RWPE2 (cell line): ENCODE measurements at regions not wholly inside any gene's neighbourhood (a gene's known extent, or its start where the extent isn't known, plus 50 kb on each side); places are given as distances from the start of the nearest gene placed in this dataset.

Source experiments
- ATAC-seq: fragments of 200-7000 bp; cut with Tn5 transposase; 3 replicates; pipeline ENCODE4 v1.9.1; 2021; ENCODE audit warnings: low read depth
- DNase-seq: peaks from one replicate; pipeline ENCODE4 v3.0.0-alpha.2; 2020; ENCODE audit warnings: low spot score
- H3K27ac ChIP-seq: fragments of 450-650 bp; 2 replicates; pipeline ENCODE4 v1.5.1; 2017; ENCODE audit warnings: mild to moderate bottlenecking; ENCODE audit not compliant: poor library complexity, severe bottlenecking
- H3K27me3 ChIP-seq: fragments of 250-450 bp; sonication (Bioruptor Pico); 2 replicates; pipeline ENCODE4 v1.5.1; 2021; ENCODE audit warnings: mild to moderate bottlenecking, moderate library complexity; ENCODE audit not compliant: insufficient read depth, poor library complexity, severe bottlenecking
- H3K36me3 ChIP-seq: fragments of 250-450 bp; sonication (Bioruptor Pico); 2 replicates; pipeline ENCODE4 v1.5.1; 2020; ENCODE audit warnings: low read depth, mild to moderate bottlenecking, moderate library complexity
- H3K4me1 ChIP-seq: fragments of 250-450 bp; sonication (Bioruptor Pico); 2 replicates; pipeline ENCODE4 v1.5.1; 2021; ENCODE audit warnings: mild to moderate bottlenecking, moderate library complexity; ENCODE audit not compliant: insufficient read depth, poor library complexity, severe bottlenecking
- H3K4me3 ChIP-seq: fragments of 250-450 bp; sonication (Bioruptor Pico); 2 replicates; pipeline ENCODE4 v1.5.1; 2021; ENCODE audit warnings: mild to moderate bottlenecking, moderate library complexity; ENCODE audit not compliant: severe bottlenecking
- H3K9me3 ChIP-seq: fragments of 250-450 bp; sonication (Bioruptor Pico); 2 replicates; pipeline ENCODE4 v1.5.1; 2021; ENCODE audit warnings: mild to moderate bottlenecking, moderate library complexity; ENCODE audit not compliant: severe bottlenecking
- TF ChIP-seq, protein P1 (sequence below): fragments of 450-650 bp; IDR thresholded peaks from one replicate; pipeline ENCODE4 v1.5.1; 2017; ENCODE audit warnings: mild to moderate bottlenecking, moderate library complexity; ENCODE audit not compliant: poor library complexity, severe bottlenecking

DNA sequence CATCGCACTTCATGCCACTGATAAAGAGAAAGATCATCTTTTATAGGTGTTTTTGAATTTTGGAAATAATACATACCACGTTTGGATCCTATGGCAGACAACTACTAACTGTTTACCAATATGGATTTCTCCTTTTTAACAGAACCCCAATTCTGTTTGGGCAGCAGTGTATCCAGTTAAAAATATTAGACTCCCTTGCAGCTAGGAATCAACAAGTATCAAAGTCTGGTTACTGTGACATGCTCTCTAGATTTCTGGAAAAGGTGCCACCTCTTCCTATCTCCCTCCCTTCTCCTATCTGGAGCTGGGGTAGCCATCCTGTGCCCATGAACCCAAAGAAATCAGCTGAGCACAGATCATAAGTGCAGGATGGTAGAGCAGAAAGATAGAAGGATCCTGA lies 54.1 kb upstream of the DTNBP1 start:
- DNase-seq (no peak), ATAC-seq (no peak)
- peaks cover 8% of the 10 kb centered on the region for H3K27me3 ChIP-seq
- TF ChIP-seq, protein P1, sequence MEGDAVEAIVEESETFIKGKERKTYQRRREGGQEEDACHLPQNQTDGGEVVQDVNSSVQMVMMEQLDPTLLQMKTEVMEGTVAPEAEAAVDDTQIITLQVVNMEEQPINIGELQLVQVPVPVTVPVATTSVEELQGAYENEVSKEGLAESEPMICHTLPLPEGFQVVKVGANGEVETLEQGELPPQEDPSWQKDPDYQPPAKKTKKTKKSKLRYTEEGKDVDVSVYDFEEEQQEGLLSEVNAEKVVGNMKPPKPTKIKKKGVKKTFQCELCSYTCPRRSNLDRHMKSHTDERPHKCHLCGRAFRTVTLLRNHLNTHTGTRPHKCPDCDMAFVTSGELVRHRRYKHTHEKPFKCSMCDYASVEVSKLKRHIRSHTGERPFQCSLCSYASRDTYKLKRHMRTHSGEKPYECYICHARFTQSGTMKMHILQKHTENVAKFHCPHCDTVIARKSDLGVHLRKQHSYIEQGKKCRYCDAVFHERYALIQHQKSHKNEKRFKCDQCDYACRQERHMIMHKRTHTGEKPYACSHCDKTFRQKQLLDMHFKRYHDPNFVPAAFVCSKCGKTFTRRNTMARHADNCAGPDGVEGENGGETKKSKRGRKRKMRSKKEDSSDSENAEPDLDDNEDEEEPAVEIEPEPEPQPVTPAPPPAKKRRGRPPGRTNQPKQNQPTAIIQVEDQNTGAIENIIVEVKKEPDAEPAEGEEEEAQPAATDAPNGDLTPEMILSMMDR: no peak
- H3K4me1 ChIP-seq: peaks cover 4% of the 10 kb centered on the region
- H3K27ac ChIP-seq: no peak overlapping the region
- H3K4me3 ChIP-seq: no peak overlapping the region
- no peaks in the 10 kb centered on the region for H3K9me3 ChIP-seq
- no peaks in the 10 kb centered on the region for H3K36me3 ChIP-seq

DNA sequence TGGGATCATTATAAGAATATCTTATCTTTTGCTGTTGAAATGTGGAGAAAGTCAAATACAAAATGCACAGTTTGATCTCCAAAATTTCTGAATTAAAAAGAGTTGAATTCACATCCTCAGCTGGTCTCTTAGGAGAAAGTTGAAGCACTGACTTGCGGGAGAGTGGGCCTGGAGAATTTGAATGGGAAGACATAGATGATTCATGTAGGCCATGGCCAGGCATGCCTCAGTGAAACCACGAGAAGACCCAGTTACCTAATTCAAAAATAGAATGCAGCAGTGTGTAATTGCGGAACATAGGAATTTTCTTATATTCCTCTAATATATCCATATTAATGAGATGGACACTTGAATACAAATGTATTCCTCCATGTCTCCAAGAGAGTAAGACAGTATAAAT lies 53.0 kb upstream of the DTNBP1 start:
- DNase-seq (no peak), ATAC-seq (no peak)
- Histone ChIP-seq H3K9me3 (no peaks in the 10 kb centered on the region), H3K36me3 (no peaks in the 10 kb centered on the region), H3K27me3 (peaks cover 1% of the 10 kb centered on the region), H3K27ac (no peak overlapping the region), H3K4me3 (no peak overlapping the region), H3K4me1 (peaks cover 4% of the 10 kb centered on the region)
- TF ChIP-seq, protein P1: no peak

DNA sequence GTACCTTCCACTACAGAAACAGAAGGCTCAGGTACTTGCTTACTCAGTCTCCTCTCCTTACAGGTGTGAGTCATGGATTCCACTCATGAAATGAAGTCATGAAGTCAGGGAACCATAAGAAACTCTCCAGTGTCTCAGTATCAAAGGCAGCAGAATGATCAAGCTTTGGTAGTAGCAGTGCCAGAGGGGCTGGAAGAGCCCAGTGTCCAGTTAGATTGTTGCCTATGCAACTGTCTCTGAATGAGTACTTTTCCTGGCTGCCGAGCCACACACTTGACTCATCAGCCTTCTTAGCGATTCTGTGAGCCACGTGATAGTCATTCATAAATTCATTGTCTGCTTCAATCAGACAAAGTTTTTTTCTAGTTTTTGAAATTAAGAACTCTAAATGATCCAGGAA lies 52.2 kb upstream of the DTNBP1 start:
- H3K36me3 ChIP-seq: no peaks in the 10 kb centered on the region
- no peak overlapping the region for H3K4me3 ChIP-seq
- ATAC-seq: peak; percentile 84
- H3K4me1 ChIP-seq: peaks cover 4% of the 10 kb centered on the region
- TF ChIP-seq, protein P1: no peak
- no peak for DNase-seq
- H3K27ac ChIP-seq: no peak overlapping the region
- no peaks in the 10 kb centered on the region for H3K27me3 ChIP-seq
- H3K9me3 ChIP-seq: no peaks in the 10 kb centered on the region

DNA sequence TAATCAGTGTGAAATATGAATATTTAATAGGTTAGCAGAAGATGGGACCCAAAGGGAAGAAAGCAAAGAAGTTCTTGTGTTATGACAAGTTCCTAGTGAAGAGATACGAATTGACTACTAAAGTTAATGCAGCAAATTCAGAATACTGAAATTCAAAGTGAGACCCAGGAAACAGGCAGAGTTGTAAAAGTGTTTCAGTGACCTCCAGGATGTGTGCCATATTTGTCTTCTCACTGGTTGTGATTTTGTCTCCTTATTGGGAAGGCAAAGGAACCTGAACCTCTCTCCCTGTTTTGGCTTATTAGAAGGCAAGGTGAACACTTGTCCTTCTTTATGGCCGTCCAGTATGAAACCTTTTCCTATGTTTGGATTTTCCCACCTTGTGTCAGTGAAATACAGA lies 51.8 kb upstream of the DTNBP1 start:
- no peak overlapping the region for H3K27ac ChIP-seq
- TF ChIP-seq, protein P1: no peak
- no peaks in the 10 kb centered on the region for H3K9me3 ChIP-seq
- no peak for ATAC-seq
- DNase-seq: no peak
- no peaks in the 10 kb centered on the region for H3K36me3 ChIP-seq
- H3K4me1 ChIP-seq: peaks cover 4% of the 10 kb centered on the region
- H3K4me3 ChIP-seq: no peak overlapping the region
- no peaks in the 10 kb centered on the region for H3K27me3 ChIP-seq

DNA sequence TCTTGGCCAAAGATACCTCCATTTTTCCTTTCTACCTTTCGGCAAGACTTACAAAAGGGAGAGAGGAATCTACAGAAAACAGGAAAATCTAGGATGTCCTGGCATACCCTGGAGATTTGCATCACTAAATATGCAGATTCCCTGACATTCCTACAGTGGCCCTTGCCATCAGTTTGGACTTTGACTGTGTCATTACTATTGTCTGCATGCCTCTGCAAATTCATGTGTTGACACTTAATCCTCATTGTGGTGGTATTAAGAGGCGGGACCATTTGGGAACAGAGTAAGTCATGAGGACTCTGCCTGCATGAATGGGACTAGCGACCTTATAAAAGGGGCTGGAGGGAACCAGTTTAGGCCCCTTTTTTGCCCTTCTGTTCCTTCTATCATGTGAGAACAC lies 50.5 kb upstream of the DTNBP1 start:
- Histone ChIP-seq H3K27ac (no peak overlapping the region), H3K36me3 (no peaks in the 10 kb centered on the region), H3K27me3 (no peaks in the 10 kb centered on the region), H3K4me1 (peaks cover 4% of the 10 kb centered on the region), H3K9me3 (no peaks in the 10 kb centered on the region), H3K4me3 (no peak overlapping the region)
- ATAC-seq (no peak), DNase-seq (no peak)
- TF ChIP-seq, protein P1: no peak
